Vagina (tissue), 2 donors: ENCODE measurements at regions not wholly inside any gene's neighbourhood (a gene's known extent, or its start where the extent isn't known, plus 50 kb on each side); places are given as distances from the start of the nearest gene placed in this dataset.

ENCODE experiments used
- POLR2AphosphoS5 ChIP-seq, 2 donors: sonication (generic); formaldehyde crosslinking; IDR thresholded peaks; one replicate each; pipeline ENCODE4 v1.9.0; 2017; ENCODE audit warnings: antibody characterized with exemption in 2 of 2, mild to moderate bottlenecking in 2 of 2, low read depth in 1 of 2; ENCODE audit not compliant: insufficient read depth in 1 of 2
- TF ChIP-seq, protein P1 (sequence below), 3 experiments: fragments of 450-650 bp in 2 of 3; fragments of 200-600 bp in 1 of 3; sonication (generic) in 1 of 3; IDR thresholded peaks; one replicate each; pipeline ENCODE4 v1.5.1; 2017 to 2019; ENCODE audit warnings: antibody characterized with exemption in 3 of 3, mild to moderate bottlenecking in 2 of 3, moderate library complexity in 2 of 3

GRCh38 chr9:129363216-129363873 lies 185.3 kb upstream of the IER5L start:
- TF ChIP-seq, protein P1, sequence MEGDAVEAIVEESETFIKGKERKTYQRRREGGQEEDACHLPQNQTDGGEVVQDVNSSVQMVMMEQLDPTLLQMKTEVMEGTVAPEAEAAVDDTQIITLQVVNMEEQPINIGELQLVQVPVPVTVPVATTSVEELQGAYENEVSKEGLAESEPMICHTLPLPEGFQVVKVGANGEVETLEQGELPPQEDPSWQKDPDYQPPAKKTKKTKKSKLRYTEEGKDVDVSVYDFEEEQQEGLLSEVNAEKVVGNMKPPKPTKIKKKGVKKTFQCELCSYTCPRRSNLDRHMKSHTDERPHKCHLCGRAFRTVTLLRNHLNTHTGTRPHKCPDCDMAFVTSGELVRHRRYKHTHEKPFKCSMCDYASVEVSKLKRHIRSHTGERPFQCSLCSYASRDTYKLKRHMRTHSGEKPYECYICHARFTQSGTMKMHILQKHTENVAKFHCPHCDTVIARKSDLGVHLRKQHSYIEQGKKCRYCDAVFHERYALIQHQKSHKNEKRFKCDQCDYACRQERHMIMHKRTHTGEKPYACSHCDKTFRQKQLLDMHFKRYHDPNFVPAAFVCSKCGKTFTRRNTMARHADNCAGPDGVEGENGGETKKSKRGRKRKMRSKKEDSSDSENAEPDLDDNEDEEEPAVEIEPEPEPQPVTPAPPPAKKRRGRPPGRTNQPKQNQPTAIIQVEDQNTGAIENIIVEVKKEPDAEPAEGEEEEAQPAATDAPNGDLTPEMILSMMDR (IDR thresholded peaks at IDR 0.05) = no peak
- TF ChIP-seq POLR2AphosphoS5 (IDR thresholded peaks at IDR 0.05; ENCODE audit: insufficient read depth in 1 of 2, low read depth in 1 of 2) = no peak
